OCI-LY1 (cell line): ENCODE measurements at regions not wholly inside any gene's neighbourhood (a gene's known extent, or its start where the extent isn't known, plus 50 kb on each side); places are given as distances from the start of the nearest gene placed in this dataset.

Source experiments
- H2AFZ ChIP-seq: fragments of 200-600 bp; sonication (generic), shearing (Covaris generic); 2 replicates; pipeline ENCODE4 v1.6.0; 2014; ENCODE audit warnings: antibody characterized with exemption, mild to moderate bottlenecking, low read length
- H3F3A ChIP-seq: fragments of 200-600 bp; sonication (generic), shearing (Covaris generic); 2 replicates; pipeline ENCODE4 v1.6.0; 2014; ENCODE audit warnings: mild to moderate bottlenecking, antibody characterized with exemption, low read length, moderate library complexity; ENCODE audit not compliant: insufficient read depth
- H3K27ac ChIP-seq: fragments of 200-600 bp; sonication (generic); 2 replicates; pipeline ENCODE4 v1.5.1; 2014; ENCODE audit warnings: low read length, mixed run types, mild to moderate bottlenecking, low read depth; ENCODE audit not compliant: poor library complexity, severe bottlenecking
- H3K27me3 ChIP-seq: fragments of 200-600 bp; sonication (generic); 2 replicates; pipeline ENCODE4 v1.6.0; 2014; ENCODE audit warnings: antibody characterized with exemption, mild to moderate bottlenecking, low read length, moderate library complexity; ENCODE audit not compliant: insufficient read depth
- H3K36me3 ChIP-seq: fragments of 200-600 bp; sonication (generic); 2 replicates; pipeline ENCODE4 v1.6.1; 2014; ENCODE audit warnings: mild to moderate bottlenecking, antibody characterized with exemption, low read length, moderate library complexity, mixed read lengths; ENCODE audit not compliant: insufficient read depth
- H3K4me1 ChIP-seq: fragments of 200-600 bp; sonication (generic); 2 replicates; pipeline ENCODE4 v1.5.1; 2014; ENCODE audit warnings: mild to moderate bottlenecking, low read length, moderate library complexity; ENCODE audit not compliant: insufficient read depth, severe bottlenecking
- H3K4me2 ChIP-seq: fragments of 200-600 bp; sonication (generic), shearing (Covaris generic); 2 replicates; pipeline ENCODE4 v1.6.1; 2014; ENCODE audit warnings: low read length
- H3K4me3 ChIP-seq: fragments of 200-600 bp; sonication (generic); 2 replicates; pipeline ENCODE4 v1.5.1; 2014; ENCODE audit warnings: low read length, low read depth, mild to moderate bottlenecking, mixed read lengths; ENCODE audit not compliant: poor library complexity, severe bottlenecking
- H3K79me2 ChIP-seq: fragments of 200-600 bp; shearing (Covaris generic); 2 replicates; pipeline ENCODE4 v1.6.1; 2016; ENCODE audit warnings: mixed run types, low read length, mixed read lengths; ENCODE audit not compliant: insufficient read depth
- H3K9ac ChIP-seq: fragments of 200-600 bp; sonication (generic), shearing (Covaris generic); 2 replicates; pipeline ENCODE4 v1.6.1; 2014; ENCODE audit warnings: mild to moderate bottlenecking, low read length, mixed read lengths
- H3K9me2 ChIP-seq: fragments of 200-600 bp; sonication (generic), shearing (Covaris generic); 2 replicates; pipeline ENCODE4 v1.6.1; 2014; ENCODE audit warnings: low read depth, mild to moderate bottlenecking, low read length, mixed read lengths
- H3K9me3 ChIP-seq: fragments of 200-600 bp; shearing (Covaris generic); 2 replicates; pipeline ENCODE4 v1.6.1; 2014; ENCODE audit warnings: low read length, mixed read lengths
- H4K20me1 ChIP-seq: fragments of 200-600 bp; sonication (generic), shearing (Covaris generic); 2 replicates; pipeline ENCODE4 v1.6.0; 2016; ENCODE audit warnings: mild to moderate bottlenecking, low read length; ENCODE audit not compliant: insufficient read depth
- EZH2 ChIP-seq: fragments of 200-600 bp; sonication (generic), shearing (Covaris generic); IDR thresholded peaks from 2 replicates; pipeline ENCODE4 v1.8.0; 2017; ENCODE audit warnings: borderline replicate concordance, mixed run types, mild to moderate bottlenecking, antibody characterized with exemption, low read length, moderate library complexity, mixed read lengths
- TF ChIP-seq, protein P1 (sequence below): fragments of 200-600 bp; sonication (generic), shearing (Covaris generic); IDR thresholded peaks from 2 replicates; pipeline ENCODE4 v1.5.1; 2017; ENCODE audit warnings: mild to moderate bottlenecking, antibody characterized with exemption, low read length, moderate library complexity, mixed read lengths

DNA sequence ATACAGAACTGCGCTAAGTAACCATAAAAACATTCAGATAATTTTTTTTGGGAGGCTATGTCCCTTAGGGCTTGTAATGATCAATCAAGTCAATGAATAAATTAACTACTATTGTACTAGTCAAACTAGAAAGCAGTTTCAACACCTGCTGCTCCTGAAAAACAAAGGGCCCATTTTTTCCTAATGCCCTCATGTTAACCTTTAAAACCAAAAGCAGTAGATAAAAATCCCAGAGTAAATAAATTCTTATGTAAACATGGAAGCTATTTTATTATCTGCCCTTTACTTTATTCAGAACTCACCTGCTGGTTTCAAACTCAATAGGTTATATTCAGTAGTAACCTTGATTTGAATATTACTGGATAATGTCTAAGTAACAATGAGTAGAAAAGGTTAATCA, 159.5 kb upstream of the STARD13 start:
- H3K9ac ChIP-seq = no peak overlapping the region
- no peaks in the 10 kb centered on the region for H3F3A ChIP-seq
- H3K9me2 ChIP-seq = no peaks in the 10 kb centered on the region
- no peak overlapping the region for H3K4me2 ChIP-seq
- no peaks in the 10 kb centered on the region for H3K27me3 ChIP-seq
- no peak overlapping the region for H3K4me3 ChIP-seq
- H3K27ac ChIP-seq = no peak overlapping the region
- H3K9me3 ChIP-seq = no peaks in the 10 kb centered on the region
- TF ChIP-seq, protein P1, sequence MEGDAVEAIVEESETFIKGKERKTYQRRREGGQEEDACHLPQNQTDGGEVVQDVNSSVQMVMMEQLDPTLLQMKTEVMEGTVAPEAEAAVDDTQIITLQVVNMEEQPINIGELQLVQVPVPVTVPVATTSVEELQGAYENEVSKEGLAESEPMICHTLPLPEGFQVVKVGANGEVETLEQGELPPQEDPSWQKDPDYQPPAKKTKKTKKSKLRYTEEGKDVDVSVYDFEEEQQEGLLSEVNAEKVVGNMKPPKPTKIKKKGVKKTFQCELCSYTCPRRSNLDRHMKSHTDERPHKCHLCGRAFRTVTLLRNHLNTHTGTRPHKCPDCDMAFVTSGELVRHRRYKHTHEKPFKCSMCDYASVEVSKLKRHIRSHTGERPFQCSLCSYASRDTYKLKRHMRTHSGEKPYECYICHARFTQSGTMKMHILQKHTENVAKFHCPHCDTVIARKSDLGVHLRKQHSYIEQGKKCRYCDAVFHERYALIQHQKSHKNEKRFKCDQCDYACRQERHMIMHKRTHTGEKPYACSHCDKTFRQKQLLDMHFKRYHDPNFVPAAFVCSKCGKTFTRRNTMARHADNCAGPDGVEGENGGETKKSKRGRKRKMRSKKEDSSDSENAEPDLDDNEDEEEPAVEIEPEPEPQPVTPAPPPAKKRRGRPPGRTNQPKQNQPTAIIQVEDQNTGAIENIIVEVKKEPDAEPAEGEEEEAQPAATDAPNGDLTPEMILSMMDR = no peak
- TF ChIP-seq EZH2 = no peak
- H4K20me1 ChIP-seq = no peaks in the 10 kb centered on the region
- H3K36me3 ChIP-seq = no peaks in the 10 kb centered on the region
- H3K79me2 ChIP-seq = no peaks in the 10 kb centered on the region
- H2AFZ ChIP-seq = no peak overlapping the region
- H3K4me1 ChIP-seq = no peaks in the 10 kb centered on the region

DNA sequence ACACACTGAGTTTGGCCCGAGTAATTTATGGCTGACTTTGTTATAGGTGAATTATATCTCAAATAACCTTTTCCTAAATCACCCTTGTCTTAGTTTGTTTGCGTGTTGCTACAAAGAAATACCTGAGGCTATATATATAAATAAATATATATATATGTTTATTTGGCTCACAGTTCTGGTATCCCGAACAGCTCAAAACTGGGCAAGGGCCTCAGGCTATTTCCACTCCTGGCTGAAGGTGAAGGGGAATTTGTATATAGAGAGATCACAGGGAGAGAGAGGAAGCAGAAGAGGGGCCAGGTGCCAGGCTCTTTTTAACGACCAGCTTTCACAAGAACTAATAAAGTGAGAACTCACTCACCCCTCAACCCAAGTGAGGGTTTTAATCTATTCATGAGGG, 159.9 kb upstream of the STARD13 start:
- Histone ChIP-seq H3F3A (no peaks in the 10 kb centered on the region), H3K27ac (no peak overlapping the region), H3K27me3 (no peaks in the 10 kb centered on the region), H3K36me3 (no peaks in the 10 kb centered on the region), H3K9me2 (no peaks in the 10 kb centered on the region), H3K9me3 (no peaks in the 10 kb centered on the region), H3K79me2 (no peaks in the 10 kb centered on the region), H3K4me3 (no peak overlapping the region), H3K4me1 (no peaks in the 10 kb centered on the region), H3K4me2 (no peak overlapping the region), H4K20me1 (no peaks in the 10 kb centered on the region), H2AFZ (no peak overlapping the region), H3K9ac (no peak overlapping the region)
- TF ChIP-seq, protein P1 = no peak
- TF ChIP-seq EZH2 = no peak

DNA sequence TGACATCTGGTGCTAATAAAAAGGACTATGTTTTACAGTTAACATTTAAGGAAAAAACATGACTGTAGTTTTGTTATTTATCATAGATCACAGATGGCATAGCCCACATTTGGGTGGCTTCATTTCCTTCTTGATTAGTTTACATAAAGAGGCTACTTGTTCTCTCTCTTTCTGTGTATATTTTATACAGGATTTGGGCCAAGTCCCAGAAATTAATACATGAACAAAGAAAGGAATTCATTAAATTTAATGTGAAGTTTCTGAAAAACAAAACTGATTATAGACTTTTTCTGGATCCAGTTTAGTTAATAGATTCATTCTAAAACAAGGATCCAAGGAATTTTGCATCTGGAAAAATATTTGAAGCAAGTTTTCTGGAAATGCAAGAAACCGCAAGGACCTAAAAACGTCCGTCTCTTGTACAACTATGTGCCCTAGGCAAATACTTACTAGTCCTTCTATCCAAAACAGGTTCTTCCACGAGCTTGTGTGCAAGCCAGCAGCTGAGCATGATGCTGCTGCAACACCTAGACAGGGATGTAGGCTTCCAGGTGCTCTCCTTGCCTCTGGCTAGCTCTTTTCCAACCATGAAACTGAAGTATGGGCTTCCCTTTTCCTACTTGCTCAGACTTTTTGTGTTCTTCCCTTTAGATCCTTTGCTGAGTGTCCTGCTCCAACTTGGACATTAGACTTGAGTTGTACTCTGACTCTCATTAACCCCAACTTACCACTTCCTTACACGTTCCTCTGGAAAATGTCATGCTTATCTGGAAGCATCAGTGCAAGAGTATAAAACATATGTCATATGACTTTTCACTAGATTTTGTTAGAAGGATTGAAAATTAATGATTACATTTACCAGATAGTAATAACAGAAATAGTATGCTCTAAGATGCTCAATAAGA, 161.5 kb upstream of the STARD13 start:
- Histone ChIP-seq H3F3A (no peaks in the 10 kb centered on the region), H2AFZ (no peak overlapping the region), H3K4me3 (no peak overlapping the region), H3K27ac (no peak overlapping the region), H4K20me1 (no peaks in the 10 kb centered on the region), H3K27me3 (no peaks in the 10 kb centered on the region), H3K4me2 (no peak overlapping the region), H3K9me3 (no peaks in the 10 kb centered on the region), H3K4me1 (no peaks in the 10 kb centered on the region), H3K79me2 (no peaks in the 10 kb centered on the region), H3K36me3 (no peaks in the 10 kb centered on the region), H3K9me2 (no peaks in the 10 kb centered on the region), H3K9ac (no peak overlapping the region)
- TF ChIP-seq, protein P1 = no peak
- no peak for TF ChIP-seq EZH2
